ENCODE measurements at regions not wholly inside any gene's neighbourhood (a gene's known extent, or its start where the extent isn't known, plus 50 kb on each side); places are given as distances from the start of the nearest gene placed in this dataset.

DNA sequence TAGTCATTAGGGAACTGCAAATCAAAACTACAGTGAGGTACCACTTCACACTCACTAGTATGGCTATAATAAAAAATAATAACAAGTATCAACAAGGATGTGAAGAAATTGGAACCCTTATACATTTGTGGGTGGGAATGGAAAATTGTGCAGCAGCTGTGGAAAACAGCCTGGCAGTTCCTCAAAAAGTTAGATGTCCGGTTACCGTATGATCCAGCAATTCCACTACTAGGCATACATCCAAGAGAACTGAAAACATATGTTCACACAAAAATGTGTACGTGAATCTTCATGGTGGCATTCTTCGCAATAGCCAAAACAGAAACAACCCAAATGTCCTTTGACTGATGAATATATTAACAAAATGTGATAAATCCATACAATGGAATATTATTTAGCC, 187.9 kb upstream of the LYSMD4 start:
- TF ChIP-seq, protein P1, sequence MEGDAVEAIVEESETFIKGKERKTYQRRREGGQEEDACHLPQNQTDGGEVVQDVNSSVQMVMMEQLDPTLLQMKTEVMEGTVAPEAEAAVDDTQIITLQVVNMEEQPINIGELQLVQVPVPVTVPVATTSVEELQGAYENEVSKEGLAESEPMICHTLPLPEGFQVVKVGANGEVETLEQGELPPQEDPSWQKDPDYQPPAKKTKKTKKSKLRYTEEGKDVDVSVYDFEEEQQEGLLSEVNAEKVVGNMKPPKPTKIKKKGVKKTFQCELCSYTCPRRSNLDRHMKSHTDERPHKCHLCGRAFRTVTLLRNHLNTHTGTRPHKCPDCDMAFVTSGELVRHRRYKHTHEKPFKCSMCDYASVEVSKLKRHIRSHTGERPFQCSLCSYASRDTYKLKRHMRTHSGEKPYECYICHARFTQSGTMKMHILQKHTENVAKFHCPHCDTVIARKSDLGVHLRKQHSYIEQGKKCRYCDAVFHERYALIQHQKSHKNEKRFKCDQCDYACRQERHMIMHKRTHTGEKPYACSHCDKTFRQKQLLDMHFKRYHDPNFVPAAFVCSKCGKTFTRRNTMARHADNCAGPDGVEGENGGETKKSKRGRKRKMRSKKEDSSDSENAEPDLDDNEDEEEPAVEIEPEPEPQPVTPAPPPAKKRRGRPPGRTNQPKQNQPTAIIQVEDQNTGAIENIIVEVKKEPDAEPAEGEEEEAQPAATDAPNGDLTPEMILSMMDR (IDR thresholded peaks at IDR 0.05): no peak

DNA sequence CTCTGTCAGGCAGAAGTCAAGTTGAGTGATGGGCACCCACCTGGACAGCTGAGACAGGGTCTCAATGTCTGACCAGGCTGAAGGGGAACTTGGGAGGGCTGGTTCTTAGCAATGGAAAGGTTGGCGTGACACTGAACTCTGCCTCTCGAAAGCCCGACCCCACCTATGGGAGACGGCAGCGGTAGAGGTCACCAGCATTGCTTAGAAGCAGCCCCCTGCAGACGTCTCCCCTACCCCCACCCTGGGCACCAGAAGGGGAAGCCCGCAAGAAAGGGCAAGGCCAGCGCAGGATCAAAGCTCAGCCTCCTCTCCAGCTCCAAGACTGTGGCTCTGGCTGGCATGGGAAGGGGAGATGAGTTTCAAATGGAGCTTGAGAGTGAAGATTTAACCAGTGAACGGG, 184.8 kb upstream of the LYSMD4 start:
- TF ChIP-seq, protein P1 (IDR thresholded peaks at IDR 0.05): no peak

DNA sequence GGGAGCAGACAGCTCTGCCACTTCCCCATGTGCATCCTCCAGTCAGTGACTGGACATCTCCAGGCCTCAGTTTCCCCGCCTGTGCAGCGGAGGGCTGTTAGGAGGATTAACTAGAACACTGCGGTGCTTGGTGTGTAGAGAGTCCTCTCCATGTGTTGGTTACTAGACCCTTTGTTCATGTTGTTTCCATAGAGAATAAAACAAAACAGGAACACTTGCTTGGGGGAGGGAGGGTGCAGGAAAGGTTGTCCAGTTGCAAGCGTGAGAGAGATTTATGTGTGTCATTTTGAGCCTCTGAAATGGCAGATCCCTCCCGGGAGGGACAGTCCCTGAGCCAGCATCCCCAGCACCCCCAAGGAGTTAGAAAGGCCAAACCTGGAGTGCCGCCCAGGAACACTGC, 184.0 kb upstream of the LYSMD4 start:
- TF ChIP-seq, protein P1 (IDR thresholded peaks at IDR 0.05): no peak

DNA sequence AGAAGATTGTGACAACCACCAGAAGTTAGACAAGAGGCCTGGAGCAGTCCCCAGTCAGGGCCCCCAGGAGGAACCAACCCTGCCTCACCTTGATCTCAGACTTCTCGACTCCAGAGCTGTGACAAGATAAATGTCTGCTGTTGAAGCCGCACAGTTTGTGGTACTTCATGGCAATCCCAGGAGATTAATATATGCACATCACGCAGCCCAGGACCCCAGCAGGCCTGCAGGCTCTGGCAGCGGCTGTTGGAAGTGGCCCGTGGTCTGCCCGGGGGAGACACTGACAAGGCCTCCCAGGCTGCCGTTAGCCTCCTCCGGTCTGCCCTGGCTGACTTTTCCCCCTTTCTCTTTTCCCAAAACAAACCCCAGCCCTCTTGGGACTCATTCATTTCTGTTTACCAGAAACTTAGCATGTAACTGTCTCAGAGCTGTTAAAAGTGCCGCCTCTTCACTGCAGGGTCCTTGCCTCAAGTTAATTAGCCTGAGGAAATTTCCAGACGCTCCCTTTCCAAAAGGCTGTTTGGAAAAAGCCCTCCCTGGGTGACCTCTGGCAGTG, 183.5 kb upstream of the LYSMD4 start:
- TF ChIP-seq, protein P1 (IDR thresholded peaks at IDR 0.05): no peak

DNA sequence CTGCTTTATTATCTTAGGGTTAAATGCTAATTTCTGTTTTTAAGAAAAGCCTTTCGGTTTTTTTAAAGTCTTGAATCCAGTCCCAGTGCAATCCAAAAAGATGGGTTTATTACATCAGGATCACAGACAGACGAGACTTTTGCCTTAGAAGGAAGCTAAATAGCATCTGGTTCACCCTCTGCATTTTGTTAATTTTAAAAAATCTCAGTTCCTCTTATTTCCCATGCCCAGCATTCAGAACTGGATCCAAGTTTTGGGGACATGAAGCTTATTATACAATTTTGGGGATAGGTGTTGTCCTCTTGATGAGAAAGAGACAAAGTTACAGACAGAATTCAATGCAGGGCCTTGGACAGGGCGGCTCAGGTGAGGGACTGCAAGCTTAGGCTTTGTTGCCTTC, 181.5 kb upstream of the LYSMD4 start:
- TF ChIP-seq, protein P1 (IDR thresholded peaks at IDR 0.05): no peak

DNA sequence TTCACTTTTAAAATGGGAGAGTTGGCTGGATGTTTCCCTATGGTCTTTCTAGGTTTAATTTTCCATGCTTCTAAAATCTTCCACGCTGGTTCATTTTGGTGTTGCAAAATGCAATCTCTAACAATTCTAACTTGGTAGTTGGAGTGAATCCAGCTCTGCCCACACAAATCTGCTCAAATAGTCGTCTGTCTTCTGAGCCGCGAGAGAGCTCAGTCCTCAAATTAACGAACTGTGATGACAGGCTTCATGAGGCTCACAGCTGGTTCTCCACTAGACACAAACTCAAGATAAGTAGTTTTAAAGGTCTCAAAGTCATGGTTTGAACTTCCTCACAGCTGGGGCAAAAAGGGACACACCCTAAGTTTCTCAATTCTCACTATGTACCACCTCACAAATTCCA, 178.6 kb upstream of the LYSMD4 start:
- TF ChIP-seq, protein P1 (IDR thresholded peaks at IDR 0.05): no peak

DNA sequence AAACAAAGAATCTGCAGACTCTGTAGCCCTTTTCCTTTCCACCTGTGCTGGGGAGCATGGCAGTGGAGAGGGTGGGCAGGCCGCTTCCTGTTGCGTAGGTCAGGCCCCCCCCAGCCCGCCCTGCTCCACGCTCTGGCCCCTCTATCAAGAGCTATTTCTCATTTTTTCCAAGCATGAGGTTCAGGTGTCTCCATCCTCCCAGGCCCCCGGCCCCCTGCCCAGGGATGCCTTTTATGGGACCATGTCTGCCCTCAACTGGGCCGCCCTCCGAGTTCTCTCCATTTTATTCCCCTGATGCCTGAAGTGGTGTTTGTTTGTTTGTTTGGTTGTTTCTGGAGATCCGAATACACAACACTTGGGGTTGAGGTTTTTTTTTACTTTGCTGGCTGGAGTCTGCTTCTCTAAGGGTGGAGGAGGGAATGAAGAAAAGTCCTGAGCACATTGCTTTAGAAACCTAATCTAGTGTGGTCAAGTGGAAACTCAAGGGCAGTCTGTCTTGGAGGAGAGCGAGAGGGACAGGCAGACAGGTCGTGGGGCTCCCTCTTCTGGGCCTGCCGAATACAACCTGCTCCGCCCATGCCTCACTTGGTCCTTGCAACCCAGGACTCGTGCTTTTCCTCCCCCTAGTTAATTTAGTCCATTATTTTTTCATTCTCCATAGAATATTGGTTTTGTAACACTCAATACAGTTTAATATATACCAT, 176.5 kb upstream of the LYSMD4 start:
- TF ChIP-seq, protein P1 (IDR thresholded peaks at IDR 0.05): peak; percentile 89

Data from LNCAP (cell line).